Natural killer cell (primary cell): ENCODE measurements at regions not wholly inside any gene's neighbourhood (a gene's known extent, or its start where the extent isn't known, plus 50 kb on each side); places are given as distances from the start of the nearest gene placed in this dataset.

Experiments
- ATAC-seq, 3 donors: fragments of 150-1000 bp in 2 of 3; fragments of 200-7000 bp in 1 of 3; cut with Tn5 transposase; 1 replicate in 1 of 3; 2 replicates in 2 of 3; pipeline ENCODE4 v1.10.0; 2021; ENCODE audit warnings: mild to moderate bottlenecking in 2 of 3, moderate library complexity in 2 of 3
- DNase-seq, 2 donors: peaks; one replicate each; pipeline versions ENCODE4 v3.0.0 to v3.0.0-alpha.2; 2013 to 2021; ENCODE audit warnings: mixed read lengths in 1 of 2
- H3K27ac ChIP-seq: one replicate; pipeline ENCODE4 v1.5.1; 2013; ENCODE audit warnings: mild to moderate bottlenecking, low read length
- H3K27me3 ChIP-seq: one replicate; pipeline ENCODE4 v1.6.1; 2013; ENCODE audit warnings: low read length; ENCODE audit not compliant: control insufficient read depth, insufficient read depth
- H3K36me3 ChIP-seq: one replicate; pipeline ENCODE4 v1.6.1; 2013; ENCODE audit warnings: low read length; ENCODE audit not compliant: control insufficient read depth, insufficient read depth
- H3K4me1 ChIP-seq: one replicate; pipeline ENCODE4 v1.6.1; 2013; ENCODE audit warnings: low read length; ENCODE audit not compliant: control insufficient read depth, insufficient read depth
- H3K4me3 ChIP-seq: one replicate; pipeline ENCODE4 v1.5.1; 2013; ENCODE audit warnings: low read length
- H3K9me3 ChIP-seq: one replicate; pipeline ENCODE4 v1.6.1; 2013; ENCODE audit warnings: low read length; ENCODE audit not compliant: control insufficient read depth, insufficient read depth
- H3K27ac Mint-ChIP-seq, 2 donors: one replicate each; pipeline ENCODE4 v1.8.0; 2022; ENCODE audit warnings: mild to moderate bottlenecking in 2 of 2, mixed read lengths in 2 of 2, moderate library complexity in 1 of 2
- H3K27me3 Mint-ChIP-seq, 2 donors: one replicate each; pipeline ENCODE4 v1.8.0; 2022; ENCODE audit warnings: low read depth in 2 of 2, mixed read lengths in 2 of 2
- H3K36me3 Mint-ChIP-seq: one replicate; pipeline ENCODE4 v1.8.0; 2022; ENCODE audit warnings: mixed read lengths
- H3K4me1 Mint-ChIP-seq, 2 donors: one replicate each; pipeline ENCODE4 v1.8.0; 2022; ENCODE audit warnings: mixed read lengths in 2 of 2
- H3K4me3 Mint-ChIP-seq: one replicate; pipeline ENCODE4 v1.8.0; 2022; ENCODE audit warnings: mild to moderate bottlenecking, moderate library complexity, mixed read lengths
- H3K9me3 Mint-ChIP-seq, 2 donors: one replicate each; pipeline ENCODE4 v1.8.0; 2022; ENCODE audit warnings: mixed read lengths in 2 of 2
- CTCF ChIP-seq: fragments of 200-600 bp; IDR thresholded peaks from one replicate; pipeline ENCODE4 v1.8.0; 2022; ENCODE audit warnings: antibody characterized with exemption
- WGBS: methylation state at CpG from one replicate; pipeline ENCODE4 v1.1.7; 2013; ENCODE audit warnings: missing lambda C conversion rate; ENCODE audit not compliant: insufficient coverage; 5-methylcytosine and 5-hydroxymethylcytosine counted together
- intact Hi-C: fragments of 100-400 bp; cut with micrococcal nuclease; formaldehyde crosslinking; loops from one replicate; pipeline ENCODE4 v1.14.2; 2022

- H3K4me1 Mint-ChIP-seq, result no peaks in the 10 kb centered on the region
- H3K27ac Mint-ChIP-seq, result no peak overlapping the region
- H3K36me3 Mint-ChIP-seq, result no peaks in the 10 kb centered on the region
- Histone ChIP-seq H3K27ac (no peak overlapping the region), H3K4me1 (no peaks in the 10 kb centered on the region), H3K9me3 (no peaks in the 10 kb centered on the region), H3K36me3 (no peaks in the 10 kb centered on the region), H3K27me3 (peaks cover 3% of the 10 kb centered on the region), H3K4me3 (no peak overlapping the region)
- H3K9me3 Mint-ChIP-seq, result no peaks in the 10 kb centered on the region
- WGBS, result 76% methylated on average over 6 of the region's 6 CpGs
- peaks cover 31 to 32% of the 10 kb centered on the region in 2 donors for H3K27me3 Mint-ChIP-seq
- no peak for TF ChIP-seq CTCF
- H3K4me3 Mint-ChIP-seq, result no peak overlapping the region
- intact Hi-C loops, result no loop called here
- ATAC-seq, result peak in 1 of 3 donors; percentile 37
- DNase-seq, result no peak
These were observed 239.8 kb downstream of the LMX1A start for GRCh38 chr1:165116732-165117131.

GRCh38 chr1:165116171-165116570, 240.3 kb downstream of the LMX1A start:
- H3K9me3 Mint-ChIP-seq, result no peaks in the 10 kb centered on the region
- Histone ChIP-seq H3K4me3 (no peak overlapping the region), H3K36me3 (no peaks in the 10 kb centered on the region), H3K27me3 (peaks cover 3% of the 10 kb centered on the region), H3K27ac (no peak overlapping the region), H3K9me3 (no peaks in the 10 kb centered on the region), H3K4me1 (no peaks in the 10 kb centered on the region)
- H3K27me3 Mint-ChIP-seq, result peaks cover 27 to 31% of the 10 kb centered on the region in 2 donors
- intact Hi-C loops, result no loop called here
- ATAC-seq (no peak), DNase-seq (no peak)
- no peaks in the 10 kb centered on the region for H3K36me3 Mint-ChIP-seq
- H3K27ac Mint-ChIP-seq, result no peak overlapping the region
- H3K4me3 Mint-ChIP-seq, result no peak overlapping the region
- H3K4me1 Mint-ChIP-seq, result no peaks in the 10 kb centered on the region
- WGBS, result 100% methylated on average over 1 of the region's 1 CpG
- TF ChIP-seq CTCF, result no peak

GRCh38 chr1:165114889-165115285, 241.6 kb downstream of the LMX1A start:
- Mint-ChIP-seq H3K36me3 (no peaks in the 10 kb centered on the region), H3K4me3 (no peak overlapping the region), H3K27me3 (peaks cover 20 to 28% of the 10 kb centered on the region in 2 donors), H3K4me1 (no peaks in the 10 kb centered on the region), H3K9me3 (no peaks in the 10 kb centered on the region), H3K27ac (no peak overlapping the region)
- Histone ChIP-seq H3K27ac (no peak overlapping the region), H3K36me3 (no peaks in the 10 kb centered on the region), H3K27me3 (peaks cover 3% of the 10 kb centered on the region), H3K4me1 (no peaks in the 10 kb centered on the region), H3K4me3 (no peak overlapping the region), H3K9me3 (no peaks in the 10 kb centered on the region)
- no peak for TF ChIP-seq CTCF
- intact Hi-C loops, result no loop called here
- DNase-seq (no peak), ATAC-seq (no peak)
- WGBS, result 74% methylated on average over 6 of the region's 6 CpGs
